Kidney glomerular epithelial cell (primary cell): ENCODE measurements at regions not wholly inside any gene's neighbourhood (a gene's known extent, or its start where the extent isn't known, plus 50 kb on each side); places are given as distances from the start of the nearest gene placed in this dataset.

Experiments
- DNase-seq: peaks from one replicate; lab custom pipeline; 2025; lab: John Stamatoyannopoulos, UW

DNA sequence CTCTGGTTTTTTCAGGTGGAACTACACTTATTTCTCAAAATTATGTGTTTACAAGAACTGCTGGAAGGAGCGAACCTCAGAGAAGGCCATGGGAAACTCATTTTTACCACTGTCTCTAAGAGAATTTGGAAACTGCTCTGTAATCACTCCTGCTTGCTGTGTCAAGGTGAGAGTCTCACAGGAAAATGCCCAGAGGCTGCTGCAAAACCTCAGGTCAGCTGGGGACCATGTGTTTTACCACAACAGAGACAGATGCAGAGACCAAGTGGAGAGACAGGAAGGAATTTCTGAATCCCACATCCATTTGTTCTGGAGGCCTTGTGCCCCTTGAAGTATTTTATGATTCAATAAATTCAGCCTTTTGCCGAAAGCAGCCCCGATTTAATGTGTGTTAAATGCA, 743.8 kb upstream of the SLC10A2 start:
- DNase-seq = no peak

DNA sequence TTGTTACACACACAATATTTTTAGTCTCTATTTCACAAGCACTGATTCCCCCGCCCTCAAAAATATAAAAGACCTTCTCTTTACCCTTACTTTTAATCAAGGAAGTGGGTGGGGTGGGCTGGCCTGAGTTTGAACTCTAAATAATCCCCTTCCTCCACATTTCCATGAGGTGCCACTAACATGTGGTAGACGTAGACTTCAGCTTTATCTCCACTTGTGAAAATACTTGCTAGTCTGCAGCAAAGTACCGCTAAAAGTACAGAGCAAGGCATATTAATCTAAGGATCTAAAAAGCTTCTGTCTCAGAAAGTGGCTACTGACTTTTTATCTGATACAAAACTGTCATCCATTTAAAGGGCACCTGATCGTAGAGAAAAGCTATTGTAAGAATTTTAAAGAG, 739.6 kb upstream of the SLC10A2 start:
- no peak for DNase-seq

DNA sequence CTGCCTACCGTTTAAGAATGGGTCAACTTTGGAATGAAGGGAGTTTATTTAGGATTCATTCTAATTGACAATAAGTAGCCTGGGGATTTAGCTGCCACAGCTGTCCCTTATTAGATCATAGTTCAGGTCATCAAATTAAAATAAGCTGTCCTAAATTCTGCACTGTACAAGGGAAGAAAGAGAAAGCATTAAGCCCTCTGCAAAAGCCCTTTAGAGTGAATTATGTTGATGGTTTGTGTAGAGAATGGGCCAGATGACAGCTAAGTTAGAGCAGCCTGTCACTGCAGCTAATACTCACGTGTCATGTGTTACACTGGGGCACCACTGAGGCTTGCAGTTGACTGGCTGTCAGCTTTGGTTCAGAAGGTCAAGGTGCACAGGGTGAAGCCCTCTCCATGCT, 737.1 kb upstream of the SLC10A2 start:
- no peak for DNase-seq

DNA sequence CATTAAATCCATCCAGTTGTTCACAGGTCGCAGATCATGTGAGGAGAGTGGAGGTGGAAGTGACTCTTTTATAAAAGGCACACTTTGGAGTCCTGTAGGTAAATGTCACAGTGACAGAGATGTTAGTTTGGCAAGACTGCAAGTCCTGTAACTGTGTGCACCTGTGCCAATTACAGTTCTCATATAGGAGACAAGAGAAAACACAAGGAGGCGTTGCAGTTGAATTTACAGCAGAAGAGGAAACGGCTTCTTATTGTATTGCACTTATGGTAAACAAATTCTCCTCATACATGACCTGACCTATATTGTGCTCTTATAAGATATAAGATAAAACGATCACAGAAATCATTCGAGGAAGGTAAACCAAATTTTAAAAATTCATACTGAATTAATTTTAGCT, 732.8 kb upstream of the SLC10A2 start:
- no peak for DNase-seq

DNA sequence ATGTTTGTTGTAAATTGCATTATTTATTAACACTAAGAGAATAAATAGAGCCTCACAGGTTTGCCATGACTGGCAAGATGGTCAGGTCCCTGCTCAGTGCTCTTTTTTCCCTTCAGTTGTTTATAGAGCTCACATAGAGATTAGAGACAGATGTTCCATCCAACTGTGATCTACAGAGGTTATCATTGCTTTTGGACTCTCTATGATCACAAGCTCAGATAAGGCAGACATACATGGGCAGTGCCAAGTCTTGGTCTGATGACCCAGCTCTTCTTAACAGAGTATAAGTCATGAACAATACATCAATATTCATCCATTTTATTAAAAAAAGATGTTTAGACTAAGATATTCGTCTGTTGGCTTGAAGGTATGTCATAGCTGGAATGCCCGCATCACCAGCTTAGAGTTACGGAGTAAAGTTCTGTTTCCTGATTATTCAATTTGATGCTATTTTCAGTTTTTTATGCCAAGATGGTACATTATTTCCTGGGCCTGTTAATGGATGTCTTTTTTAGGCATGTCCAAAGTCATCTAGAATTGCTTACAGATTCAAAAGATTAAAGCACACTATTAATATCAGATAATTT, 729.8 kb upstream of the SLC10A2 start:
- DNase-seq = no peak

DNA sequence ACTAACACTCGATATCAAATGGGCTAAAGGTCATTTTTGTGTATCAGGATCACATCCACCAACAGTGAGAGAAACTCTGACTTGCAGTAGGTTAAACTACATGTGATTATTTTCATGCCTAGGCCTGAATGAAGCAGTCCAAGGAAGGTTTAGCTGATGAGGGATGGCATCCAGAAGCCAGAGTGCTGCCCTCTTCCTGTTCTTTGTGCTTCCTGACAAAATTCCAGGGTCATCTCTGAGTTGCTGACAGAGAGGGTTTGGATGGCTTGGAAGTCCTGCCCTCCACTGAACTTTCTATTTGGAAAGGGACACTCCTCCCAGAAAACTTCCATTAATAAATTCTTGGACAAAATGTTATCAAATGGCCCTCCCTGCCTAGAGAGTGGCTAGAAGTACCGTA, 728.3 kb upstream of the SLC10A2 start:
- no peak for DNase-seq

DNA sequence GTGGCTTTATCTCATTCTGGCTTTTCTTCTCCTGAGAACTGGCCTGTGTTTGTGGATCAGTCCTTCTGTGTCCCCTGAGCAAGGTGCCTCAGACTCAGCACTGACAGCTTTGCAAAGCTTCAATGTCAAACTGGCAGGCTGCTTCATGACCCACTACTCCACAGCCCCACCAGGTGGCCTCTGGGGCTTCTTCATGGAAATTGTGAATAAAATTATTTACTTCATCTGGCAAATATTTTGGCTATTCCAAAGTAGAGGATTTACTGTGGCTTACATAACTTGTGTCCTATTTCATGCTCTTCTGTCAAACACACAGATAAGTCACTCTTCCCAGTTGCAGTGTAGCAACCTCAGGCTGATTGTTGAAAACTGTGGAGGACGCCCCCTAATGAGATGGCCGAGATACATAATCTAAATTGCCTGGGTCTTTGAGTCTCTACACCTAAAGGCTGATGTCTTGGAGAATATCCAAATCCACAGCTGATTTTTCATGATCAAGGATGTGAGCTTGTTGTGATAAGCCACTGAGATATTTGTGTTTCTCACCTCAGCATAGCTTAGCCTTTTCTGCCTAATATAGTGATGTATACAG, 721.9 kb upstream of the SLC10A2 start:
- no peak for DNase-seq

DNA sequence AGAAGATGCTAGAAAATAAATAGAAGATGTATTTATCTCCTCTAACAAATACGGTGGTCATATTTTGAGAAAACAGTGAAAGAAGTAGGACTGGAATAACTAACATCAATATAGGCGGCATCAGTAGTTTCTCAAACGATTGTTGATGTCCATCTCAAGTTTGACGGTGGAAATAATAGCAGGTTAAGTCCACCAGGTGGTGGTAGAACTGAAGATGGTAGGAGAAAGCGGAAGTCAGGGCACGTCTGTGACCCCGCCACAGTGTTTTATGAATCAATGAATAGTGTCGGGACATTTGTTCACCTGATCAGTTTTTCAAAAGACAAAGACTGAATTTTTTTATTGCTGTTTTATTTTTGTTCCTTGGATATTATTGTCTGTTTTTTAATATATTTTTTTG, 706.4 kb upstream of the SLC10A2 start:
- DNase-seq = no peak

DNA sequence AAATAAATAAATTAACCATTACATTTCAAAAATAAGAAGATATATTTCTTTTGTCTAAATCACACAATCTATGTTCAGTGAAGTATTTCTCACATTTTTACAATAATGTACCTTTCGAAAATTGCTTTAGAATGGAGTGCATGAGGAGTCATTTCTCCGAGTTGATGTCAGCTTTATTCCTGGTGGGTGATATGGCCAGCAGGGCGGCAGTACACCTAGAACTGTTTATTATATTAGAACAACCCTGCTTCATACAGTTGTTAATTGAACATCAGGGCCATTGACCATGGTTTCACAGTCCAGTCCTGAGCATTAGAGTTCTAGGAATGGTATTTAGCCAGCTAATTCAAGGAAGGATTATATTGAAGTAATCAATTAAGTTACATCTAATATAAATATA, 696.3 kb upstream of the SLC10A2 start:
- no peak for DNase-seq

DNA sequence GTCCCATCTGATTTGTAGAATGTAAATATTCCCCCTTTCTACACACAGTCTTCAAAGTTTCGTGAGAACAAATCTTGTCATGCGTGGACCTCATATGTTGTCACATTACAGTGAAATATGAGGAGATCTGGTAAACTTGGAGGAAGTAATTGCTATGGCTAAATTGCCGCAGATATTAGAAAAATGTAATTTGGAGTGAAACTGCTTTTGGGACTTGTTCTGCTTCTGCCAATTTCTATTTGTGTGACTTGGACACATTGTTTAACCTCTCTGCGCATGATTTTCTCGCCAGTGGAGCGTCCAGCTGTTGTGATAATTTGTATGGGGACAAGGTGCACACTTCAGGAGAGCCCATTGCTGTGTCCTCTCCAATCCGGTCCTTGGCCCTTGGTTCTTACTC, 693.1 kb upstream of the SLC10A2 start:
- no peak for DNase-seq

DNA sequence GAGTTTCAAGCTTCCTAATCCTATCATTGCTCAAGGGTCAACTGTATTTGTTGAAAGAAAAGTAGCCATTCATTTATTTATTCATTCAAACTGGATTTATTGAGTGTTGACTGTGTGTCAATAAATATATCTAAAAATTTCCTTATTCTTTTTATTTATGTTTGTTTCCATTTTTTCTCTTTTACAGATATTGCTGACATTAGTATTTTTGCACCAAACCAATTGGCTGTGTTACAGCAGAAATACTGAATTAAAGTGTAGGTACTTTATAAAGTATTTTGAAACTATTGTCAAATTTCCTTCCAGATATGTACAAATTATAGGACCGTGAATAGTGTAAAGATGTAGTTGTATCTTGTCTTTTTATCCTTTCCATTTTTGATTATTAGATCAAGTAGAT, 692.0 kb upstream of the SLC10A2 start:
- no peak for DNase-seq

DNA sequence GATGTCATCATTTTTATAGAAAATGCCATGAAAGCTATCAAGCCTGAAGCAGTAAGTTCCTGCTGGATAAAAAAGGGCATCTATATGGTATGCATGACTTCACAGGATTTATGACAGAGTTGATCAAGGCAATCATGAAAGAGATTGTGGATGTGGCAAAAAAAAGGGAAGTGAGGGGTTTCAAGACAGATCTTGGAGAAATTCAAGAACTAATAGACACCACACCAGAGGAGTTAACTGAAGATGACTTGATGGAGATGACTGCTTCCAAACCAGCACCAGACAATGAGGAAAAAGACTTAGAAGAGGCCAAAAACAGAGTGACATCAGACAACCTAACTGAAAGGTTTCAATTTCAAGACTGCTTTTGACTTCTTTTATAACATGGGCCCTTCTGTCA, 691.1 kb upstream of the SLC10A2 start:
- no peak for DNase-seq

DNA sequence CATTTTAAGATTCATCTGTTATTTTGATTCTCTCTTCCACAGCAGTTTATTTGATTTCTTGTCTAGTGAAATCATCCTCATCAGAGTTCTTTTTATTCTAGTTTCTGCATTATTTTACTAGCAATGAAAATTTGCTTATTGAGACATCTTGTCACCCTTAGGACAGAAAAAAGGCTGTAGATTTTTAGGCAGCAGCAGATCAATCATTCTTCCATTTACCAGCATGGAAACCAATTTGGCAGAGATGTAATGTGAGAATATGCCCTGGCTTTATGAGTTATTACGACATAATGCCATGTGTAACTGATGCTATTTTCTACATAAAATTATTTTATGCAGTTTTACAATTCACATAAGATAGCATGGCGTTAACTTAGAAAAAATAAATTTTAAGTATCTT, 688.6 kb upstream of the SLC10A2 start:
- no peak for DNase-seq

DNA sequence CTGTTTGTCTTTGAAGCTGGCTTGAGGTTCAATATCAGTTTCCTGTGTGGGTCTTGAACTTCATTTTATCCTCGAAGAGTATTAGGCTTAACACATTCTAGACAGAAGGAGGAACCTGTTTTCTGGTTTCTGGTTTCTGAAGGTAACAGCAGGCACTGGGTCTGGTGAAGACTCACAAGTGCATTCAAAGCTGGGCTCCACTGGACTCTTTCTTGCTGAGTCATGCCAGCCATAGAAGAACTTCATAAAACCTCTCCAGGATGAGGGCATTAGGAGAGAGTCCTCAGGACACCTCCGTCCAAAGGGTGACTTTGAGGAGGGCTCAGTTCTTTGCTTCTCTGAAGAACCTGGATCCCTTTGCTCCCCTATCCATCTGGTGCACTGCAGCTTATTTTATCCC, 668.6 kb upstream of the SLC10A2 start:
- no peak for DNase-seq

DNA sequence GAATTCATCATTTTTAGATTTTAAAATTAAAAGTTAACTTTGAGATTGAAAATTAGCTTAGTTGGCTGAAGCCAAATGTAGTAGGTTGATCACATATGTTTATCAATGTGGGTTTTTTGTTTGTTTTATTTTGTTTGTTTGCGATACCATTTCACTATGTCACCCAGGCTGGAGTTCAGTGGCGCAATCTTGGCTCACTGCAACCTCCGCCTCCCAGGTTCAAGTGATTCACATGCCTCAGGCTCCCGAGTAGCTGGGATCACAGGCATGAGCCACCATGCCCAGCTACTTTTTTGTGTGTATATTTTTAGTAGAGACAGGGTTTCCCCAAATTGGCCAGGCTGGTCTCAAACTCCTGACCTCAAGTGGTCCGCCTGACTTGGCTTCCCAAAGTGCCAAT, 665.7 kb upstream of the SLC10A2 start:
- no peak for DNase-seq

DNA sequence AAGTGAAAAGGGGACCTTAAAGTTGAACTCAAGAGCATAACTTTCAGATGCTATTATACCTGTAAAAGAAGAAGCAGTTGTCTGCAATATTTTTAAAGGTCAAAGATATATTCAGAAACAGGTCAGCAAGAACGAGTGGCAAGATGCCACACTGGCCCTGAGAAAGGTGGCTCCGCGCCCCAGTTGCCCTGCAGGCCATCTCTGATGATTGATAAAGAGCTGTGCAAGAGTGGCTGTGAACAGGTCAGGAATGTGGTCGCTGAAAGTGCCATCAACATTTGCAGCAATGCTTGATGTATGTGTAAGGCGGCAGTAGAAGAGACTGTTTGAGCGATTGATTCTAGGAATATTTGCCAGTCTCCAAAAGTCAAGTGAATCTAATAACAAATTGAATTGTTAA, 664.2 kb upstream of the SLC10A2 start:
- no peak for DNase-seq

DNA sequence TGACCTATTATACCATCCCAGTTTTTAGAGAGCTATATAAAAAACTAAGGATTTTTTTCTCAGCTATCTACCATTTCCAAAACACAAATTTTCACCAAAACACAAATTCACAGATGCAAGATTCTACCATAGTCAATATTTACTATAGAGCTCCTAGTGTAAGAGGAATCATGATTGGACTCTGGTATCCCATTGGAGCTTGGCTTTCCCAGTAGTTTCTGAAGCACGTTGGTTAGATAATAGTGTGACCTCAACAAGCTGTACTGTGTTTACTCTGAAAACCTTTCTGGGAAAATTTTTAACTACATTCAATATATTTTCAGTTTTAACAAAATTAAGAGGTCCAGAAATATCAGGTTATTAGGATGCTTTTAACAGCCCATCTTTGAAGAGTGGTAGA, 660.6 kb upstream of the SLC10A2 start:
- DNase-seq = no peak

DNA sequence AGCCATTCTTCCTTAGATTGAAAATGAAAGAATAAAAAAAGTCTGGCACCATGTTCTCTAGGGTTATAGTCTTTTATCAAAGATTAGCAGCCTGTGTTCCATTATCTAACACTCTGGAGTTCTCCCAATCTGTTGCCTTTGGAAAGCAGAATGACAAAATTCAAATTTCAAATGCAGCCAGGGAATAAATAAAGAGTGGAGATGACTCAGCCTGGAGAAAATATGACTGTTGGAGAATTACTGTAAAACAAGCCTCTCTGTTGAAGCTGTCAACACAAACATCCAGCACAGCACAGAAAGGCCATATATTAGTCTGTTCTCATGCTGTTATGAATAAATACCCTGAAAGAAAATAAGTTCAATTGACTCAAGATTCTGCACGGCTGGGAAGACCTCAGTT, 650.5 kb upstream of the SLC10A2 start:
- DNase-seq = no peak

DNA sequence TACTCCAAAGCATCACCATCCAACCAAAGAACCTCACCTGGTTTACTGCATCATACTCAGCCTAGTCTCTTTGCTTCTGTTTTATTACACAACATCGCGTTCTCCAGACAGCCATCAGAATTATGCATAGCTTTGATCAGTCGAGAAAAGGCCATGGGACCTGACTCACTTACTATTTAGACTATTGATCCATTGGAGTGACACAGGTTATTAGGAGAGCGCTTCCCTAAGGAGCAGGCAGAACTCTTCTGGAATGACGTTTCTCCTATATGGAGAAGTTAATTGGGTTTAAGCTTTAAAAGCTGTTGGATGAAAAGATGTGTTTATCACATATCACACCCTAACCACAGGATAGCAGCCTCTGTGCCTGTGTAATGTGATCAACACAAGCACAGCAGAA, 649.1 kb upstream of the SLC10A2 start:
- DNase-seq = no peak

DNA sequence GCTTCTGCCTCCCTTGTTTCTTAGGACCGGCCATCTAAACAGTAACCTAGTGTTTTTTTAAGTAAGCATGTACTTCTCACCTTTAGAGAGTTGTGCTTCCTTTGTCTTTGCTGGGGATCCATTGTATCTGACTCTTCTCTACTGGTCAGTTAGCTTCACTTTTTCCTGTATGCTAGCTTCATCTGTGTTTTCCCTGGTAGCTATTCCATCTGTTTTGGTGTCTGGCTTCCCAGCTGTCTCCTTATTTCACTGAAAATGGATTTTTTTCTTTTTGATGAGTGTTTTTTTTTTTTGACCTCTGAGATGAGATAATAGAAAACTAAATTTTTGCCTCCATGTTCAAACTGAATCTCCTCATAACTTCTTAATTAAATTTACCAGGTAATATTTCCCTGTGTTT, 637.0 kb upstream of the SLC10A2 start:
- no peak for DNase-seq

DNA sequence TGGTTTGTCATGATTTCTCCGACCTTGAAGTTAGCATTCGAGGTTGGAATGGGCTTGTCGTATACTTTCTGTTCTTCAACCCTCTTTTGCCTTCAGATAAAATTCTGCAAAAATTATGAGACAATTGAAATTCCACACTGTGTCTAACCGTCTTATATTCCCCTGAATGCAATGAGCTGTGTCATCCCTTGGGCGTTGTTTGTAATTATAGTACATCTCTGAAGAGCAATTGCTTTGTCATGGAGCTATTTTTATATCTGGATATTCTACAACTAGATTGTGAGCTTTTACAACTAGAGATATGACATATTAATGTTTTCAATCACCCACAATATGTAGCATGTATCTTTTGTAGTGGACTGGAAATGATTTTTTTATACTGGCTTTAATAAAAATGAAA, 631.8 kb upstream of the SLC10A2 start:
- no peak for DNase-seq

DNA sequence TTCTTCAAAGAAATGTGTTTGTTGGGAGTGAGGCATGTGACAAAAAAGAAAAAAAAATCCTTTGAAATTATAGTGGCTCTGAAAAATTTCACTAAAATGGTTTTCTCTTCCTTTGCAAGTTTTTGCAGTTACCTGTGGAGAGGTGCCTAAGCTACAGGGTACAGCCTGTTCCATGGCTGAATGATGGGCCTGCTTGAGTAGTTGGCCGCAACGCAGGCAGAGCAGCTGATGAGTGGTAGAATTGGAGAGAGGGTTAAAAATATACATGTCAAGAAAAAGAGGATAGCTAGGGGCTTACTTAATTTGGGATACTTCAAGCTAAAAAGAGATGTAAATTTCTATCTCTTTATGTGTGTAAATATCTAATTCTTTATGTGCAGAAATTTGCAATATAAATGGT, 629.1 kb upstream of the SLC10A2 start:
- DNase-seq = no peak

DNA sequence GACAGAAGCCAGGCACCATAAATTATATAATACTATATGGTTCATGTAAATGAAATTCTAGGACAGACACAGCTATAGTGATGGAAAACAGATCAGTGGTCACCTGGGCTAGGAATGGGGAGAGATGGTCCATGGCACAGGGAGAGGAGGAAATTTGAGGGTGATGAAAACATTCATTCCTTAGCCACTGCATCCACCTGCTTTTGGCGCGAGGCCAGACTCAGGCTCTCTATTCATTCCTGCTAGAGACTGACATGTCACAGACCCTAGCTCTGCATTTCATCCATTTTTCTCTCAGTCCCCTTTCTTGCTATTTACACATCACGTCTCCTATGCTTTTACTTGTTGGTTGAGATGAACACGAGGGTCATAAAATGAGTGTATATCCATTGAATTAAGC, 628.3 kb upstream of the SLC10A2 start:
- no peak for DNase-seq

DNA sequence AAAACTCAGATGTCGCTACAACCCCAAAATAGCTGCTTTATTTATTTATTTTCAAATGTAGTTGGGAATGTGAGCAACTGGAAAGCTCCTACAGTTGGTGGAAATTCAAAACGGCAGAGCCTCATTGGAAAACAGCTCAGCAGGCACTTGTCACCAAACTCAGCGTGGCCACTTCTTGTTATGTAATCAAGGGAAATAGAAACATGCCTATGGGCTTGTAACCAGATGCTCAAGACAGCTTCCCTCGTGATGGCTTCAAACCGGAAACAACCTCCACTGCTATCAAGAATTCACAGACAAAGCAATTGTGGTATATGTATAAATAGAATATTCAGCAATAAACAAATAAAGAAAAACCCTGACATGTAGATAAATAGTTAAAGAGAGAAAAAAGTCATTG, 627.8 kb upstream of the SLC10A2 start:
- no peak for DNase-seq

DNA sequence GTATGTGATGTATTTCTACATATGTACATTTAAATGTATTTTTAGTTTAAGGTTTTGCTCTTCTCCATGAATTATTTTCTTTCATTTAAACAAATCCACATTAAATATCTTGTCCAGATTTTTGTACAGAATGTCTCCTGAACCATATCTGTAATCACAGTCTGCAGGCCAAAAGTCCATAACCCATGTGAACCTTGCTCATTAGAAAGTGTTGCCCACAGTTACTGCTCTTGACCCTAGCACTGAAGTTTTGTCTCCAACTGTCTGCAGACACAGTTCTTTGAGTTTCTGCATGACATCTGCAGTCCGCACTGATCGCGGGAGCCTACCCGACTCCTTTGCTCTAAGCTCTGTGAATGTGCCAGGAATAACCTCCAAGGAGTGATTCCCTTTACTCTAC, 626.2 kb upstream of the SLC10A2 start:
- no peak for DNase-seq
